PFSK-1 (cell line): ENCODE measurements at regions not wholly inside any gene's neighbourhood (a gene's known extent, or its start where the extent isn't known, plus 50 kb on each side); places are given as distances from the start of the nearest gene placed in this dataset.

ENCODE experiments used
- POLR2AphosphoS5 ChIP-seq: IDR thresholded peaks from 2 replicates; pipeline ENCODE4 v1.6.1; 2012; ENCODE audit warnings: low read depth, mild to moderate bottlenecking, control low read depth, low read length, moderate library complexity
- SIN3A ChIP-seq: IDR thresholded peaks from 2 replicates; pipeline ENCODE4 v1.6.1; 2012; ENCODE audit warnings: mild to moderate bottlenecking, low read length, moderate library complexity, borderline replicate concordance; ENCODE audit not compliant: insufficient read depth
- TAF1 ChIP-seq: IDR thresholded peaks from 2 replicates; pipeline ENCODE4 v1.6.1; 2012; ENCODE audit warnings: low read length, control low read depth, borderline replicate concordance; ENCODE audit not compliant: insufficient read depth
- TF ChIP-seq, protein P1 (sequence below), 2 experiments: IDR thresholded peaks; 2 replicates each; pipeline versions ENCODE4 v1.6.1 to v1.8.0; 2011 to 2012; ENCODE audit warnings: low read depth in 2 of 2, low read length in 2 of 2, control low read depth in 1 of 2, inconsistent platforms in 1 of 2, mild to moderate bottlenecking in 1 of 2, moderate library complexity in 1 of 2; ENCODE audit not compliant: insufficient read depth in 1 of 2

DNA sequence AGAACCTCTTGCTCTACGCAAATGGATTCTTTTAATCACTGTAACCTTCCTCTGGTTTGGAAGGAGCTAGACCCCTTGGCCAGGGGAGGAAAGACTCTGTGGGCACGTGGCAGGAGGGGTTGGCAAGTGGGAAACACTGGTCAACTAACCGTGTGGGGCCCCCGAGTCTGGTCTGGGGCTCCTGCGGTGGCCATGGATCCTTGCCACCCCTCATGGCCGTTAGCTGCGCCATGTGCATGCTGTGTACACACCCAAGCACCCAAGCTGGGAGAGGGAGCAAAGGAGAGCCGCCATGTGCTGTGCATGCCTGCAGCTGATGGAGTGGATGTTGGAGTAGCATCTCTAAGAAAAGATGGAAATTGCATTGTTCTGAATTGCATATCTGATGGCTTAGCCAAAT, 730.6 kb downstream of the FAM181B start:
- TF ChIP-seq SIN3A (no peak), POLR2AphosphoS5 (no peak), TAF1 (no peak)
- TF ChIP-seq, protein P1, sequence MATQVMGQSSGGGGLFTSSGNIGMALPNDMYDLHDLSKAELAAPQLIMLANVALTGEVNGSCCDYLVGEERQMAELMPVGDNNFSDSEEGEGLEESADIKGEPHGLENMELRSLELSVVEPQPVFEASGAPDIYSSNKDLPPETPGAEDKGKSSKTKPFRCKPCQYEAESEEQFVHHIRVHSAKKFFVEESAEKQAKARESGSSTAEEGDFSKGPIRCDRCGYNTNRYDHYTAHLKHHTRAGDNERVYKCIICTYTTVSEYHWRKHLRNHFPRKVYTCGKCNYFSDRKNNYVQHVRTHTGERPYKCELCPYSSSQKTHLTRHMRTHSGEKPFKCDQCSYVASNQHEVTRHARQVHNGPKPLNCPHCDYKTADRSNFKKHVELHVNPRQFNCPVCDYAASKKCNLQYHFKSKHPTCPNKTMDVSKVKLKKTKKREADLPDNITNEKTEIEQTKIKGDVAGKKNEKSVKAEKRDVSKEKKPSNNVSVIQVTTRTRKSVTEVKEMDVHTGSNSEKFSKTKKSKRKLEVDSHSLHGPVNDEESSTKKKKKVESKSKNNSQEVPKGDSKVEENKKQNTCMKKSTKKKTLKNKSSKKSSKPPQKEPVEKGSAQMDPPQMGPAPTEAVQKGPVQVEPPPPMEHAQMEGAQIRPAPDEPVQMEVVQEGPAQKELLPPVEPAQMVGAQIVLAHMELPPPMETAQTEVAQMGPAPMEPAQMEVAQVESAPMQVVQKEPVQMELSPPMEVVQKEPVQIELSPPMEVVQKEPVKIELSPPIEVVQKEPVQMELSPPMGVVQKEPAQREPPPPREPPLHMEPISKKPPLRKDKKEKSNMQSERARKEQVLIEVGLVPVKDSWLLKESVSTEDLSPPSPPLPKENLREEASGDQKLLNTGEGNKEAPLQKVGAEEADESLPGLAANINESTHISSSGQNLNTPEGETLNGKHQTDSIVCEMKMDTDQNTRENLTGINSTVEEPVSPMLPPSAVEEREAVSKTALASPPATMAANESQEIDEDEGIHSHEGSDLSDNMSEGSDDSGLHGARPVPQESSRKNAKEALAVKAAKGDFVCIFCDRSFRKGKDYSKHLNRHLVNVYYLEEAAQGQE (IDR thresholded peaks at IDR 0.05; ENCODE audit: insufficient read depth in 1 of 2, low read depth in 2 of 2, low read length in 2 of 2) = no peak
